Natural killer cell (primary cell): ENCODE measurements at regions not wholly inside any gene's neighbourhood (a gene's known extent, or its start where the extent isn't known, plus 50 kb on each side); places are given as distances from the start of the nearest gene placed in this dataset.

Source experiments
- ATAC-seq, 3 donors: fragments of 150-1000 bp in 2 of 3; fragments of 200-7000 bp in 1 of 3; cut with Tn5 transposase; 1 replicate in 1 of 3; 2 replicates in 2 of 3; pipeline ENCODE4 v1.10.0; 2021; ENCODE audit warnings: mild to moderate bottlenecking in 2 of 3, moderate library complexity in 2 of 3
- DNase-seq, 2 donors: peaks; one replicate each; pipeline versions ENCODE4 v3.0.0 to v3.0.0-alpha.2; 2013 to 2021; ENCODE audit warnings: mixed read lengths in 1 of 2
- H3K27ac ChIP-seq: one replicate; pipeline ENCODE4 v1.5.1; 2013; ENCODE audit warnings: mild to moderate bottlenecking, low read length
- H3K27me3 ChIP-seq: one replicate; pipeline ENCODE4 v1.6.1; 2013; ENCODE audit warnings: low read length; ENCODE audit not compliant: control insufficient read depth, insufficient read depth
- H3K36me3 ChIP-seq: one replicate; pipeline ENCODE4 v1.6.1; 2013; ENCODE audit warnings: low read length; ENCODE audit not compliant: control insufficient read depth, insufficient read depth
- H3K4me1 ChIP-seq: one replicate; pipeline ENCODE4 v1.6.1; 2013; ENCODE audit warnings: low read length; ENCODE audit not compliant: control insufficient read depth, insufficient read depth
- H3K4me3 ChIP-seq: one replicate; pipeline ENCODE4 v1.5.1; 2013; ENCODE audit warnings: low read length
- H3K9me3 ChIP-seq: one replicate; pipeline ENCODE4 v1.6.1; 2013; ENCODE audit warnings: low read length; ENCODE audit not compliant: control insufficient read depth, insufficient read depth
- H3K27ac Mint-ChIP-seq, 2 donors: one replicate each; pipeline ENCODE4 v1.8.0; 2022; ENCODE audit warnings: mild to moderate bottlenecking in 2 of 2, mixed read lengths in 2 of 2, moderate library complexity in 1 of 2
- H3K27me3 Mint-ChIP-seq, 2 donors: one replicate each; pipeline ENCODE4 v1.8.0; 2022; ENCODE audit warnings: low read depth in 2 of 2, mixed read lengths in 2 of 2
- H3K36me3 Mint-ChIP-seq: one replicate; pipeline ENCODE4 v1.8.0; 2022; ENCODE audit warnings: mixed read lengths
- H3K4me1 Mint-ChIP-seq, 2 donors: one replicate each; pipeline ENCODE4 v1.8.0; 2022; ENCODE audit warnings: mixed read lengths in 2 of 2
- H3K4me3 Mint-ChIP-seq: one replicate; pipeline ENCODE4 v1.8.0; 2022; ENCODE audit warnings: mild to moderate bottlenecking, moderate library complexity, mixed read lengths
- H3K9me3 Mint-ChIP-seq, 2 donors: one replicate each; pipeline ENCODE4 v1.8.0; 2022; ENCODE audit warnings: mixed read lengths in 2 of 2
- CTCF ChIP-seq: fragments of 200-600 bp; IDR thresholded peaks from one replicate; pipeline ENCODE4 v1.8.0; 2022; ENCODE audit warnings: antibody characterized with exemption
- WGBS: methylation state at CpG from one replicate; pipeline ENCODE4 v1.1.7; 2013; ENCODE audit warnings: missing lambda C conversion rate; ENCODE audit not compliant: insufficient coverage; 5-methylcytosine and 5-hydroxymethylcytosine counted together
- intact Hi-C: fragments of 100-400 bp; cut with micrococcal nuclease; formaldehyde crosslinking; loops from one replicate; pipeline ENCODE4 v1.14.2; 2022

- TF ChIP-seq CTCF = no peak
- Mint-ChIP-seq H3K36me3 (no peaks in the 10 kb centered on the region), H3K27me3 (peaks cover 16 to 52% of the 10 kb centered on the region in 2 donors), H3K27ac (no peak overlapping the region), H3K4me1 (peaks cover 7% of the 10 kb centered on the region in 2 donors), H3K9me3 (no peaks in the 10 kb centered on the region), H3K4me3 (no peak overlapping the region)
- Histone ChIP-seq H3K27me3 (no peaks in the 10 kb centered on the region), H3K36me3 (no peaks in the 10 kb centered on the region), H3K9me3 (no peaks in the 10 kb centered on the region), H3K27ac (no peak overlapping the region), H3K4me1 (no peaks in the 10 kb centered on the region), H3K4me3 (no peak overlapping the region)
- intact Hi-C loops = no loop called here
- no peak for ATAC-seq
- WGBS = 89% methylated on average over 5 of the region's 5 CpGs
- no peak for DNase-seq
These were observed 170.7 kb upstream of the POU3F1 start for GRCh38 chr1:38217316-38217715.

DNA sequence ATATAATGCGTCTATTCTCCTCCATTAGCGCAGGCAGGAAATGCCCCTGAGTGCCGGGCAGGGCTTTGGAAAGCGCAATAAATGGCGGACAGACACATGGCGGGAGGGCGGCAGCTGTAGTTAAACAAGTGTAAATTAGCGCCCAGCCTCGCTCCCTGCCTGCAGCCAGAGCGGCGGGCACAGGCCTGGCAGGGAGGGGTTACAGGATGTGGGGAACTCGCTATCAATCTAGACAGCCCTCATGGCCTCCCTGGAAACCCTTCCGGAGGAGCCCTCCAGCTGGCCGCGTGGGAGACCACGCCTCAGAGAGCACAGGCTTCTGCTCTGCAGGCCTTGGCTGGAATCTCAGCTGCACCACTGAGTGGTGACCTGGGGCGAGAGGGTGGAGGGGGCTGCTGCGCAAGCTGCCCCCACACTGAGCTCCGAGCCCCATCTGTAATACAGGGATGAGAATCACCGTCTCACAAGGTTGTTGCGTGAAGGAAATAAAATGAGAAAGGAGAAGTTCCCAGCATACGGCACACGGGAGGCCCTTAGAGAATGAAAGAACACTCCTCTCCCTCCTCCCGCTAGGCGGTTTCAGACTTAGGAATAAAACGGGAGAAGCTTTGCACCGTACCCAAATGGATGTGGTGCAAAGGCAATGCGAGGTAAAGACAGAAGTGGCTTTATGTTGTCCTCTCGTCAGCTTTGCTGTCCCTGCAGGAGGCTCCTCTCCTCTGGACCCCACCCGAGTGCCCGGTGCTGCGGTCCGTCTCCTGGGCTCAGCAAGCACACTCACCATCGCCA is 167.2 kb upstream of the POU3F1 start:
- H3K27ac Mint-ChIP-seq = no peak overlapping the region
- Histone ChIP-seq H3K36me3 (no peaks in the 10 kb centered on the region), H3K4me3 (no peak overlapping the region), H3K4me1 (no peaks in the 10 kb centered on the region), H3K27ac (no peak overlapping the region), H3K9me3 (no peaks in the 10 kb centered on the region), H3K27me3 (no peaks in the 10 kb centered on the region)
- intact Hi-C loops = no loop called here
- H3K4me3 Mint-ChIP-seq = peak overlapping the region; percentile 35
- WGBS = 26% methylated on average over 32 of the region's 34 CpGs
- no peaks in the 10 kb centered on the region for H3K36me3 Mint-ChIP-seq
- ATAC-seq (no peak), DNase-seq (no peak)
- peaks cover 7% of the 10 kb centered on the region in 2 donors for H3K4me1 Mint-ChIP-seq
- no peak for TF ChIP-seq CTCF
- H3K27me3 Mint-ChIP-seq = peaks cover 16 to 44% of the 10 kb centered on the region in 2 donors
- H3K9me3 Mint-ChIP-seq = no peaks in the 10 kb centered on the region

DNA sequence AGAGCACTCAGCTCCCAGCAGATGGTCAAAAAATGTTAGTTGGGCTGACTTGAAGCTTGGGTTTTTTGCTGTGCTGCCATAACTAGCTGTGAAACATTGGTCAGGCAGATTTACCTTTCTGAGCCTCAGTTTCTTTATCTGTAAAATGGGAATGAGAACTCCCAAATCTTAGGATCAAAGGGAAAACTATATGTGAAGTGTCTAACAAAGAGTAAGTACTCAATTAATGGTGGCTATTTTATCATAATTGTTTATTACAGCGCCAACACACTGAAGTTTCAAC is 164.2 kb upstream of the POU3F1 start:
- Mint-ChIP-seq H3K27ac (no peak overlapping the region), H3K4me1 (peaks cover 7% of the 10 kb centered on the region in 2 donors), H3K9me3 (no peaks in the 10 kb centered on the region), H3K27me3 (peaks cover 14 to 25% of the 10 kb centered on the region in 2 donors), H3K4me3 (no peak overlapping the region), H3K36me3 (no peaks in the 10 kb centered on the region)
- DNase-seq (no peak), ATAC-seq (no peak)
- H3K9me3 ChIP-seq = no peaks in the 10 kb centered on the region
- WGBS = 92% methylated on average over 1 of the region's 1 CpG
- no peak overlapping the region for H3K4me3 ChIP-seq
- H3K27ac ChIP-seq = no peak overlapping the region
- H3K4me1 ChIP-seq = no peaks in the 10 kb centered on the region
- no peaks in the 10 kb centered on the region for H3K36me3 ChIP-seq
- intact Hi-C loops = no loop called here
- no peak for TF ChIP-seq CTCF
- H3K27me3 ChIP-seq = no peaks in the 10 kb centered on the region
